Adrenal gland (tissue), 5 donors: ENCODE measurements at regions not wholly inside any gene's neighbourhood (a gene's known extent, or its start where the extent isn't known, plus 50 kb on each side); places are given as distances from the start of the nearest gene placed in this dataset.

Experiments used
- POLR2A ChIP-seq, 2 donors: fragments of 450-650 bp; IDR thresholded peaks; one replicate each; pipeline ENCODE4 v1.6.1; 2017; ENCODE audit warnings: antibody characterized with exemption in 2 of 2, mild to moderate bottlenecking in 2 of 2, moderate library complexity in 1 of 2
- TF ChIP-seq, protein P1 (sequence below), 6 experiments: fragments of 450-650 bp in 4 of 6; fragments of 200-600 bp in 2 of 6; sonication (generic) in 1 of 6; IDR thresholded peaks; 1 replicate in 5 of 6; 2 replicates in 1 of 6; pipeline versions ENCODE4 v1.5.1 to v1.8.0; 2016 to 2021; ENCODE audit warnings: antibody characterized with exemption in 6 of 6, mild to moderate bottlenecking in 2 of 6, moderate library complexity in 1 of 6
- donor health status: DM: no; HTN: no; CAD: no.

GRCh38 chr1:69246109-69246508, 321.6 kb upstream of the LRRC7 start:
- no peak for TF ChIP-seq POLR2A (IDR thresholded peaks at IDR 0.05)
- TF ChIP-seq, protein P1, sequence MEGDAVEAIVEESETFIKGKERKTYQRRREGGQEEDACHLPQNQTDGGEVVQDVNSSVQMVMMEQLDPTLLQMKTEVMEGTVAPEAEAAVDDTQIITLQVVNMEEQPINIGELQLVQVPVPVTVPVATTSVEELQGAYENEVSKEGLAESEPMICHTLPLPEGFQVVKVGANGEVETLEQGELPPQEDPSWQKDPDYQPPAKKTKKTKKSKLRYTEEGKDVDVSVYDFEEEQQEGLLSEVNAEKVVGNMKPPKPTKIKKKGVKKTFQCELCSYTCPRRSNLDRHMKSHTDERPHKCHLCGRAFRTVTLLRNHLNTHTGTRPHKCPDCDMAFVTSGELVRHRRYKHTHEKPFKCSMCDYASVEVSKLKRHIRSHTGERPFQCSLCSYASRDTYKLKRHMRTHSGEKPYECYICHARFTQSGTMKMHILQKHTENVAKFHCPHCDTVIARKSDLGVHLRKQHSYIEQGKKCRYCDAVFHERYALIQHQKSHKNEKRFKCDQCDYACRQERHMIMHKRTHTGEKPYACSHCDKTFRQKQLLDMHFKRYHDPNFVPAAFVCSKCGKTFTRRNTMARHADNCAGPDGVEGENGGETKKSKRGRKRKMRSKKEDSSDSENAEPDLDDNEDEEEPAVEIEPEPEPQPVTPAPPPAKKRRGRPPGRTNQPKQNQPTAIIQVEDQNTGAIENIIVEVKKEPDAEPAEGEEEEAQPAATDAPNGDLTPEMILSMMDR (IDR thresholded peaks at IDR 0.05): no peak
